HG02938 (cell line): ENCODE measurements at regions not wholly inside any gene's neighbourhood (a gene's known extent, or its start where the extent isn't known, plus 50 kb on each side); places are given as distances from the start of the nearest gene placed in this dataset.
"Not testable (repeated sequence)": the region's sequence is repeated elsewhere in the genome, so short reads cannot be mapped to it uniquely, and the experiment has no call there.

Source experiments
- ATAC-seq: cut with Tn5 transposase; IDR thresholded peaks from one replicate; pipeline ENCODE4 v1.9.1; 2021; ENCODE audit warnings: mild to moderate bottlenecking, moderate library complexity; ENCODE audit not compliant: unreplicated experiment

- ATAC-seq: no peak
These were observed 269.4 kb upstream of the CHAC2 start for GRCh38 chr2:53498210-53498609.

GRCh38 chr2:53497020-53497419, 270.6 kb upstream of the CHAC2 start:
- ATAC-seq: no peak

GRCh38 chr2:53493210-53493609, 274.4 kb upstream of the CHAC2 start:
- no peak for ATAC-seq

- no peak for ATAC-seq
These were observed 276.9 kb upstream of the CHAC2 start for GRCh38 chr2:53490659-53491058.

- ATAC-seq: not testable (repeated sequence)
These were observed 281.3 kb upstream of the CHAC2 start for GRCh38 chr2:53486185-53486899.

GRCh38 chr2:53485021-53485728, 282.4 kb upstream of the CHAC2 start:
- ATAC-seq: no peak

- ATAC-seq: no peak
These were observed 283.1 kb upstream of the CHAC2 start for GRCh38 chr2:53484531-53484930.

GRCh38 chr2:53477517-53477916, 290.1 kb upstream of the CHAC2 start:
- ATAC-seq: no peak

GRCh38 chr2:53476834-53477233, 290.8 kb upstream of the CHAC2 start:
- no peak for ATAC-seq

- ATAC-seq: no peak
These were observed 291.8 kb upstream of the CHAC2 start for GRCh38 chr2:53475766-53476165.

- ATAC-seq: no peak
These were observed 292.3 kb upstream of the CHAC2 start for GRCh38 chr2:53475321-53475720.

GRCh38 chr2:53474914-53475313, 292.7 kb upstream of the CHAC2 start:
- no peak for ATAC-seq

GRCh38 chr2:53473775-53474311, 293.8 kb upstream of the CHAC2 start:
- no peak for ATAC-seq

- ATAC-seq: no peak
These were observed 294.4 kb upstream of the CHAC2 start for GRCh38 chr2:53473236-53473635.

- ATAC-seq: no peak
These were observed 300.0 kb upstream of the CHAC2 start for GRCh38 chr2:53467467-53468180.

- no peak for ATAC-seq
These were observed 303.5 kb upstream of the CHAC2 start for GRCh38 chr2:53463806-53464726.

- ATAC-seq: no peak
These were observed 306.7 kb upstream of the CHAC2 start for GRCh38 chr2:53460937-53461336.

GRCh38 chr2:53460347-53460746, 307.3 kb upstream of the CHAC2 start:
- ATAC-seq: no peak

- no peak for ATAC-seq
These were observed 312.5 kb upstream of the CHAC2 start for GRCh38 chr2:53455094-53455493.

- no peak for ATAC-seq
These were observed 314.5 kb upstream of the CHAC2 start for GRCh38 chr2:53452957-53453748.
